Testis (tissue), 2 donors: ENCODE measurements at regions not wholly inside any gene's neighbourhood (a gene's known extent, or its start where the extent isn't known, plus 50 kb on each side); places are given as distances from the start of the nearest gene placed in this dataset.

Source experiments
- POLR2A ChIP-seq: fragments of 450-650 bp; IDR thresholded peaks from one replicate; pipeline ENCODE4 v1.6.1; 2017; ENCODE audit warnings: antibody characterized with exemption, mild to moderate bottlenecking, moderate library complexity
- TF ChIP-seq, protein P1 (sequence below), 3 experiments: fragments of 450-650 bp in 2 of 3; fragments of 200-600 bp in 1 of 3; sonication (generic) in 1 of 3; IDR thresholded peaks; one replicate each; pipeline ENCODE4 v1.5.1; 2016 to 2019; ENCODE audit warnings: antibody characterized with exemption in 3 of 3, mild to moderate bottlenecking in 2 of 3, moderate library complexity in 1 of 3

DNA sequence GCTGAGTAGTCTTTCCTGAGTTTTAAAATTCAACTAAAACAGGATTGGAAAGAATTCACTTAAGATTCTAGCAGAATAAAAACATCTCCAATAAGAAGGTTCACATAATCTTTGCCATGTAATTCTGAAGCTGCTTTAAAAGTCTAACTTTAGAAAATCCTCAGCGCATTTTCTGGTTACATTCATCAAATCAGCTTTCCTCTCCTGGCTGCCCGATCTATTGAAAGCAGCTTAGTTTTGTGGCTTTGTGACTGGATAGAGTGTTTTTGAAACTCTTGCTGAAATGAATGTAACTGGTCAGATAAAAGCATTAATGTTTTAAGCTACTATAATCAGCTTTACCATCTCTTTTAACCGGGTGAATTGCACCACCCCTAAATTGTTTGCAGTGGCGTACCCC is 66.8 kb downstream of the DOP1B start:
- TF ChIP-seq, protein P1, sequence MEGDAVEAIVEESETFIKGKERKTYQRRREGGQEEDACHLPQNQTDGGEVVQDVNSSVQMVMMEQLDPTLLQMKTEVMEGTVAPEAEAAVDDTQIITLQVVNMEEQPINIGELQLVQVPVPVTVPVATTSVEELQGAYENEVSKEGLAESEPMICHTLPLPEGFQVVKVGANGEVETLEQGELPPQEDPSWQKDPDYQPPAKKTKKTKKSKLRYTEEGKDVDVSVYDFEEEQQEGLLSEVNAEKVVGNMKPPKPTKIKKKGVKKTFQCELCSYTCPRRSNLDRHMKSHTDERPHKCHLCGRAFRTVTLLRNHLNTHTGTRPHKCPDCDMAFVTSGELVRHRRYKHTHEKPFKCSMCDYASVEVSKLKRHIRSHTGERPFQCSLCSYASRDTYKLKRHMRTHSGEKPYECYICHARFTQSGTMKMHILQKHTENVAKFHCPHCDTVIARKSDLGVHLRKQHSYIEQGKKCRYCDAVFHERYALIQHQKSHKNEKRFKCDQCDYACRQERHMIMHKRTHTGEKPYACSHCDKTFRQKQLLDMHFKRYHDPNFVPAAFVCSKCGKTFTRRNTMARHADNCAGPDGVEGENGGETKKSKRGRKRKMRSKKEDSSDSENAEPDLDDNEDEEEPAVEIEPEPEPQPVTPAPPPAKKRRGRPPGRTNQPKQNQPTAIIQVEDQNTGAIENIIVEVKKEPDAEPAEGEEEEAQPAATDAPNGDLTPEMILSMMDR (IDR thresholded peaks at IDR 0.05) = no peak
- TF ChIP-seq POLR2A = no peak
